ENCODE measurements at regions not wholly inside any gene's neighbourhood (a gene's known extent, or its start where the extent isn't known, plus 50 kb on each side); places are given as distances from the start of the nearest gene placed in this dataset.
A peak's percentile ranks its signal among the peaks of the same experiment; 100 is the strongest.

GRCh38 chr3:116863822-116864589 lies 154.4 kb downstream of the TUSC7 start:
- Histone ChIP-seq H3K36me3 (no peaks in the 10 kb centered on the region), H3K27me3 (no peaks in the 10 kb centered on the region), H3K4me1 (no peaks in the 10 kb centered on the region), H3K27ac (no peak overlapping the region), H3K9me3 (no peaks in the 10 kb centered on the region), H3K4me3 (replicated peaks in 1 of 3) (no peak overlapping the region)
- intact Hi-C loops (cut with DNase I), result no loop called here
- DNase-seq, result peak in 1 of 2 donors; percentile 1
- WGBS, 2 donors, result 7 to 8% methylated on average over 16 of the region's 16 CpGs
- no peak for TF ChIP-seq POLR2A (IDR thresholded peaks at IDR 0.05)
- TF ChIP-seq, protein P1, sequence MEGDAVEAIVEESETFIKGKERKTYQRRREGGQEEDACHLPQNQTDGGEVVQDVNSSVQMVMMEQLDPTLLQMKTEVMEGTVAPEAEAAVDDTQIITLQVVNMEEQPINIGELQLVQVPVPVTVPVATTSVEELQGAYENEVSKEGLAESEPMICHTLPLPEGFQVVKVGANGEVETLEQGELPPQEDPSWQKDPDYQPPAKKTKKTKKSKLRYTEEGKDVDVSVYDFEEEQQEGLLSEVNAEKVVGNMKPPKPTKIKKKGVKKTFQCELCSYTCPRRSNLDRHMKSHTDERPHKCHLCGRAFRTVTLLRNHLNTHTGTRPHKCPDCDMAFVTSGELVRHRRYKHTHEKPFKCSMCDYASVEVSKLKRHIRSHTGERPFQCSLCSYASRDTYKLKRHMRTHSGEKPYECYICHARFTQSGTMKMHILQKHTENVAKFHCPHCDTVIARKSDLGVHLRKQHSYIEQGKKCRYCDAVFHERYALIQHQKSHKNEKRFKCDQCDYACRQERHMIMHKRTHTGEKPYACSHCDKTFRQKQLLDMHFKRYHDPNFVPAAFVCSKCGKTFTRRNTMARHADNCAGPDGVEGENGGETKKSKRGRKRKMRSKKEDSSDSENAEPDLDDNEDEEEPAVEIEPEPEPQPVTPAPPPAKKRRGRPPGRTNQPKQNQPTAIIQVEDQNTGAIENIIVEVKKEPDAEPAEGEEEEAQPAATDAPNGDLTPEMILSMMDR (IDR thresholded peaks at IDR 0.05), result peak in 3 of 6 experiments; percentile 45 to 62 (median 46)

GRCh38 chr3:116864590-116864927 lies 155.0 kb downstream of the TUSC7 start:
- DNase-seq, result no peak

GRCh38 chr3:116870379-116870778 lies 160.8 kb downstream of the TUSC7 start:
- 57 to 65% methylated on average over 4 of the region's 4 CpGs for WGBS, 2 donors
- Histone ChIP-seq H3K4me1 (no peaks in the 10 kb centered on the region), H3K4me3 (replicated peaks in 1 of 3) (no peak overlapping the region), H3K27ac (no peak overlapping the region), H3K36me3 (no peaks in the 10 kb centered on the region), H3K27me3 (no peaks in the 10 kb centered on the region), H3K9me3 (no peaks in the 10 kb centered on the region)
- intact Hi-C loops (cut with DNase I), result no loop called here
- DNase-seq, result no peak
- TF ChIP-seq, protein P1 (IDR thresholded peaks at IDR 0.05), result no peak
- no peak for TF ChIP-seq POLR2A (IDR thresholded peaks at IDR 0.05)

More at GRCh38 chr3:116864590-116864927, 155.0 kb downstream of the TUSC7 start:
- TF ChIP-seq POLR2A (IDR thresholded peaks at IDR 0.05), result no peak
- TF ChIP-seq, protein P1 (IDR thresholded peaks at IDR 0.05), result no peak
- 20% methylated on average over 7 of the region's 7 CpGs for WGBS, 2 donors
- intact Hi-C loops (cut with DNase I), result no loop called here
- Histone ChIP-seq H3K27ac (no peak overlapping the region), H3K36me3 (no peaks in the 10 kb centered on the region), H3K9me3 (no peaks in the 10 kb centered on the region), H3K4me3 (replicated peaks in 1 of 3) (no peak overlapping the region), H3K4me1 (no peaks in the 10 kb centered on the region), H3K27me3 (no peaks in the 10 kb centered on the region)

- no peaks in the 10 kb centered on the region for H3K4me1 ChIP-seq
- H3K36me3 ChIP-seq, result no peaks in the 10 kb centered on the region
- H3K9me3 ChIP-seq, result no peaks in the 10 kb centered on the region
- TF ChIP-seq, protein P1 (IDR thresholded peaks at IDR 0.05), result no peak
- TF ChIP-seq POLR2A (IDR thresholded peaks at IDR 0.05), result no peak
- no peak overlapping the region for H3K27ac ChIP-seq
- intact Hi-C loops (cut with DNase I), result no loop called here
- H3K27me3 ChIP-seq, result no peaks in the 10 kb centered on the region
- 78 to 84% methylated on average over 1 of the region's 1 CpG for WGBS, 2 donors
- DNase-seq, result no peak
- no peak overlapping the region for H3K4me3 ChIP-seq (replicated peaks in 1 of 3)
Observed at GRCh38 chr3:116871905-116872304, 162.3 kb downstream of the TUSC7 start.

DNA sequence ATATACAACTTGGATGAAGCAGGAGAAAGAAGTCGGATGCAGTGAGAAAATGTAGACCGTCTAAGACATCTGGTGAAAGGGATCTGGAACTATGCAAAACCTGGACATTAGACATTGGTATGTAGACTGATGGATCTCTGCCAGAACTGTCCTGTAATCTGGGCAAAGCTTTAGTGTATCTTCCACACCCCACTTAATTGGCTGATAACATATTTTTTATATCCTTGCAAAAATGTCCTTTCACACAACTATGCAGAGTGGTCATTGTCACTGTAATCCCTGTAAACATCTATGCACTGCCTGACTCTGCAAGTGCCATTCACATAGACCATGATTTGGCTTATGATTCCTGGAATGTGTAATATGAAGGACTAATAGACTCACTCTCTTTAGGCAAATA lies 163.1 kb downstream of the TUSC7 start:
- H3K9me3 ChIP-seq, result no peaks in the 10 kb centered on the region
- DNase-seq, result no peak
- intact Hi-C loops (cut with DNase I), result no loop called here
- H3K36me3 ChIP-seq, result no peaks in the 10 kb centered on the region
- no peak overlapping the region for H3K4me3 ChIP-seq (replicated peaks in 1 of 3)
- TF ChIP-seq, protein P1 (IDR thresholded peaks at IDR 0.05), result no peak
- no peak for TF ChIP-seq POLR2A (IDR thresholded peaks at IDR 0.05)
- 79 to 83% methylated on average over 2 of the region's 2 CpGs for WGBS, 2 donors
- H3K27ac ChIP-seq, result no peak overlapping the region
- no peaks in the 10 kb centered on the region for H3K4me1 ChIP-seq
- no peaks in the 10 kb centered on the region for H3K27me3 ChIP-seq

Data from thyroid gland (tissue), 4 donors.